ENCODE measurements at regions not wholly inside any gene's neighbourhood (a gene's known extent, or its start where the extent isn't known, plus 50 kb on each side); places are given as distances from the start of the nearest gene placed in this dataset.

DNA sequence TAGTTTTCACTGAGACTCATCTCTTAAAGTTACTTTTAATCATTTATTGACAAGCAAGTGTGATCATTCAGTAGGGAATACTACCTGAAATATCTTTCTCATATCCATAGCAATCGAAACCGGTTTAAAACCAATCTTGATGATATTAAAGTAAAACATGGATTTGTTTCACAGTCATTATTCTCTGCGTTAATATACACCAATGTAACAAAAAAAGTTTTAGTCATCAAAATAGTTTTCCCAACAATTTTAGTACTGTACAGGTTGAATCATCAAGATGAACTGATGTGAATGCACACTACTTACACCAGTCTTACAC lies 137.0 kb upstream of the KRAS start:
- Histone ChIP-seq H2BK12ac (ENCODE audit: low read depth, low read length) (no peak overlapping the region), H3K23me2 (ENCODE audit: low read depth, low read length) (peaks cover 14% of the 10 kb centered on the region), H3K79me1 (ENCODE audit: low read depth, low read length) (no peaks in the 10 kb centered on the region), H4K5ac (ENCODE audit: insufficient read length, low read depth, low read length) (no peak overlapping the region), H3K79me2 (ENCODE audit: control insufficient read depth in 1 of 2, insufficient read depth in 2 of 2, low read length in 2 of 2) (no peaks in the 10 kb centered on the region), H4K91ac (replicated peaks; ENCODE audit: insufficient read length, low read length) (no peak overlapping the region), H3K23ac (ENCODE audit: insufficient read length) (no peak overlapping the region), H3K18ac (ENCODE audit: extremely low read depth, low read length) (no peak overlapping the region), H3K27me3 (replicated peaks in 1 of 4; ENCODE audit: control insufficient read depth in 3 of 4, extremely low read depth in 1 of 4, insufficient read depth in 3 of 4, low read length in 3 of 4) (peaks cover 0 to 20% (median 10%) of the 10 kb centered on the region in 4 experiments; a peak in 6 of 7 replicates), H3K4me2 (ENCODE audit: insufficient read depth in 1 of 2, low read depth in 2 of 2, low read length in 2 of 2) (no peak overlapping the region), H4K20me1 (replicated peaks in 1 of 2; ENCODE audit: control insufficient read depth in 1 of 2, insufficient read depth in 2 of 2, low read length in 2 of 2) (no peaks in the 10 kb centered on the region), H2AFZ (ENCODE audit: low read length) (no peak overlapping the region), H3K56ac (replicated peaks; ENCODE audit: insufficient read length, low read depth, low read length) (no peak overlapping the region), H3K9ac (replicated peaks in 1 of 4; ENCODE audit: extremely low read depth in 1 of 4, low read depth in 3 of 4, low read length in 3 of 4) (no peak overlapping the region), H3K27ac (ENCODE audit: low read depth, low read length) (no peak overlapping the region), H2BK120ac (replicated peaks; ENCODE audit: low read depth, low read length) (no peak overlapping the region), H3K14ac (ENCODE audit: insufficient read length) (no peak overlapping the region), H3K9me3 (ENCODE audit: insufficient read depth in 2 of 2, low read depth in 1 of 2, low read length in 1 of 2) (no peaks in the 10 kb centered on the region), H2AK5ac (ENCODE audit: low read depth, low read length) (no peak overlapping the region), H4K8ac (ENCODE audit: extremely low read depth, insufficient read depth, low read length) (no peak overlapping the region), H2BK20ac (ENCODE audit: low read length) (no peak overlapping the region), H3K4me1 (replicated peaks in 1 of 4; ENCODE audit: control insufficient read depth in 3 of 4, insufficient read depth in 4 of 4, low read length in 3 of 4) (peaks cover 0 to 8% (median 1%) of the 10 kb centered on the region in 4 experiments; a peak in 4 of 7 replicates), H3K4me3 (ENCODE audit: extremely low read depth in 1 of 4, insufficient read depth in 2 of 4, low read depth in 3 of 4, low read length in 4 of 4) (no peak overlapping the region), H2BK5ac (ENCODE audit: low read depth, low read length) (no peak overlapping the region), H2BK15ac (ENCODE audit: low read length) (no peak overlapping the region), H3K4ac (replicated peaks; ENCODE audit: insufficient read length, low read depth, low read length) (no peak overlapping the region), H3K36me3 (ENCODE audit: control insufficient read depth in 2 of 4, insufficient read depth in 4 of 4, low read length in 3 of 4) (no peaks in the 10 kb centered on the region)
- POLR2A ChIA-PET (ENCODE audit: partially characterized antibody), result interaction anchor here (1.1 to 1.9 kb wide), 5 partner anchors 11 to 435 kb away, joined by 3 to 9 read pairs (median 4); partner anchors contain the start of genes DNAI7 and ETFRF1
- FAIRE-seq (no peak), DNase-seq (ENCODE audit: low read depth in 1 of 2, low spot score in 2 of 2) (no peak)
- 82% methylated on average over 3 of the region's 3 CpGs; no CpG with 5 or more reads in 1 of the 2 experiments for WGBS, 2 experiments (ENCODE audit: extremely low coverage in 1 of 2, insufficient coverage in 1 of 2, insufficient read length in 1 of 2, insufficient replicate concordance in 2 of 2, low coverage in 1 of 2, low lambda C conversion rate in 2 of 2, missing lambda C conversion rate in 1 of 2)
- CTCF ChIA-PET (ENCODE audit: partially characterized antibody), result interaction anchor here (0.7 to 1.8 kb wide), 20 partner anchors 9 to 562 kb away, joined by 3 to 7 read pairs (median 4); no protein-coding TSS in a partner anchor
- TF ChIP-seq MAFK (IDR thresholded peaks at IDR 0.05; ENCODE audit: low read depth, low read length), result no peak
- no peak for TF ChIP-seq HDAC6 (IDR thresholded peaks at IDR 0.05; ENCODE audit: low read depth, low read length)
- no peak for TF ChIP-seq KDM1A (IDR thresholded peaks at IDR 0.05; ENCODE audit: borderline replicate concordance, low read length)
- no peak for TF ChIP-seq CHD1 (IDR thresholded peaks at IDR 0.05; ENCODE audit: low read depth, low read length)
- no peak for TF ChIP-seq SP2 (IDR thresholded peaks at IDR 0.05; ENCODE audit: low read length)
- TF ChIP-seq SIX5 (IDR thresholded peaks at IDR 0.05; ENCODE audit: low read depth, low read length), result no peak
- TF ChIP-seq SIRT6 (IDR thresholded peaks at IDR 0.05; ENCODE audit: low read length), result no peak
- TF ChIP-seq POLR2AphosphoS5 (IDR thresholded peaks at IDR 0.05; ENCODE audit: low read depth, low read length), result no peak
- no peak for TF ChIP-seq MAX (IDR thresholded peaks at IDR 0.05)
- TF ChIP-seq BACH1 (IDR thresholded peaks at IDR 0.05; ENCODE audit: low read length), result no peak
- no peak for TF ChIP-seq BCL11A (IDR thresholded peaks at IDR 0.05; ENCODE audit: low read depth in 2 of 2, low read length in 2 of 2)
- TF ChIP-seq TCF12 (IDR thresholded peaks at IDR 0.05; ENCODE audit: low read depth, low read length), result no peak
- no peak for TF ChIP-seq TAF1 (IDR thresholded peaks at IDR 0.05; ENCODE audit: low read depth, low read length)
- TF ChIP-seq JUND (IDR thresholded peaks at IDR 0.05; ENCODE audit: low read length), result no peak
- TF ChIP-seq ASH2L (IDR thresholded peaks at IDR 0.05; ENCODE audit: low read length), result no peak
- TF ChIP-seq GTF2F1 (IDR thresholded peaks at IDR 0.05; ENCODE audit: borderline replicate concordance, low read depth, low read length), result no peak
- no peak for TF ChIP-seq POU5F1 (IDR thresholded peaks at IDR 0.05; ENCODE audit: low read depth, low read length)
- TF ChIP-seq TEAD4 (IDR thresholded peaks at IDR 0.05; ENCODE audit: low read depth, low read length), result no peak

All from H1 (cell line).